ENCODE measurements at regions not wholly inside any gene's neighbourhood (a gene's known extent, or its start where the extent isn't known, plus 50 kb on each side); places are given as distances from the start of the nearest gene placed in this dataset.

DNA sequence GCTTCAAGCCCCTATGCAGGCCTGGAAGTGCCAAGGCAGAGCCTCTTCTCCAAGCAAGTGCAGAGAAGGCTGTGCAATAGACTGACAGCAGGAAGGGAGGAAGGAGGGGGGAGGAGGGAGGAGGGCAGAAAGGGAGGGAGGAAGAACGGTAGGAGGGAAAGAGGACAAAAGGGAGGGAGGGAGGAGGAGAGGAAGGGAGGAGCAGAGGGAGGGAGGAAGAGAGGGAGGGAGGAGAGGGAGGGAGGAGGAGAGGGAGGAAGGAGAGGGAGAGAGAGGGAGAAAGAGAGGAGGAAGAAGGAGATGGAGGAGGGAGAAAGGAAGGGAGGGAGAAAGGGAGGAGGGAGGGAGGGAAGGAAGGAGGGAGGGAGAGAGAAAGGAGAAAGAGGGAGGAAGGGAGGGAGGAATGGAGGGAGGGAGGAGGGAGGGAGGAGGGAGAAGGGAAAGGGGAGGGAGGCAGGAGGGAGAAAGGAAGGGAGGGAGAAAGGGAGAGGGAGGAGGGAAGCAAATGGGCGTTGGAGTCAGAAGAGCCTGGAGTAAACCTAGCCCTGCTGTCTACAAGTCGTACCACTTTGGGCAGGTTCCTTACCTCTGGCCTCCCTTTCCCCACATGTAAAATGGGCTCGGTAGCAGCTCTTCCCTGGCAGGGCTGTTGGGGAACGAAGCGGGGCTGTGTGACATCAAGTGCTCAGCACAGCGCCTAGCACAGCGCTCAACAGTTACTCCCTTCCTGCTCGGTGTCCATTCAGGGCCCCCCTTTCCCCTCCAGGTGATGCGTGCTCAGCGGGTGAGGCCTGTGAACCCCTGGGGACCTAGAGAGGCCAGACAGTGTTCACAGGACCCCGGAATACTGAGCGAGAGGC, 244.6 kb downstream of the NPHP4 start:
- Histone ChIP-seq H3K4me1 (no peaks in the 10 kb centered on the region), H3K36me3 (ENCODE audit: low read depth, missing control alignments) (no peaks in the 10 kb centered on the region), H3K27ac (no peak overlapping the region), H3K27me3 (no peaks in the 10 kb centered on the region), H3K4me3 (no peak overlapping the region), H3K9me3 (no peaks in the 10 kb centered on the region)
- intact Hi-C loops (cut with DNase I; ENCODE audit: low total_unique reads), result no loop called here
- no peak for DNase-seq
- TF ChIP-seq, protein P1, sequence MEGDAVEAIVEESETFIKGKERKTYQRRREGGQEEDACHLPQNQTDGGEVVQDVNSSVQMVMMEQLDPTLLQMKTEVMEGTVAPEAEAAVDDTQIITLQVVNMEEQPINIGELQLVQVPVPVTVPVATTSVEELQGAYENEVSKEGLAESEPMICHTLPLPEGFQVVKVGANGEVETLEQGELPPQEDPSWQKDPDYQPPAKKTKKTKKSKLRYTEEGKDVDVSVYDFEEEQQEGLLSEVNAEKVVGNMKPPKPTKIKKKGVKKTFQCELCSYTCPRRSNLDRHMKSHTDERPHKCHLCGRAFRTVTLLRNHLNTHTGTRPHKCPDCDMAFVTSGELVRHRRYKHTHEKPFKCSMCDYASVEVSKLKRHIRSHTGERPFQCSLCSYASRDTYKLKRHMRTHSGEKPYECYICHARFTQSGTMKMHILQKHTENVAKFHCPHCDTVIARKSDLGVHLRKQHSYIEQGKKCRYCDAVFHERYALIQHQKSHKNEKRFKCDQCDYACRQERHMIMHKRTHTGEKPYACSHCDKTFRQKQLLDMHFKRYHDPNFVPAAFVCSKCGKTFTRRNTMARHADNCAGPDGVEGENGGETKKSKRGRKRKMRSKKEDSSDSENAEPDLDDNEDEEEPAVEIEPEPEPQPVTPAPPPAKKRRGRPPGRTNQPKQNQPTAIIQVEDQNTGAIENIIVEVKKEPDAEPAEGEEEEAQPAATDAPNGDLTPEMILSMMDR (IDR thresholded peaks at IDR 0.05), result no peak
- TF ChIP-seq POLR2A (IDR thresholded peaks at IDR 0.05), result no peak
- 79 to 82% methylated on average over 10 to 13 of the region's 13 CpGs for WGBS, 2 donors

DNA sequence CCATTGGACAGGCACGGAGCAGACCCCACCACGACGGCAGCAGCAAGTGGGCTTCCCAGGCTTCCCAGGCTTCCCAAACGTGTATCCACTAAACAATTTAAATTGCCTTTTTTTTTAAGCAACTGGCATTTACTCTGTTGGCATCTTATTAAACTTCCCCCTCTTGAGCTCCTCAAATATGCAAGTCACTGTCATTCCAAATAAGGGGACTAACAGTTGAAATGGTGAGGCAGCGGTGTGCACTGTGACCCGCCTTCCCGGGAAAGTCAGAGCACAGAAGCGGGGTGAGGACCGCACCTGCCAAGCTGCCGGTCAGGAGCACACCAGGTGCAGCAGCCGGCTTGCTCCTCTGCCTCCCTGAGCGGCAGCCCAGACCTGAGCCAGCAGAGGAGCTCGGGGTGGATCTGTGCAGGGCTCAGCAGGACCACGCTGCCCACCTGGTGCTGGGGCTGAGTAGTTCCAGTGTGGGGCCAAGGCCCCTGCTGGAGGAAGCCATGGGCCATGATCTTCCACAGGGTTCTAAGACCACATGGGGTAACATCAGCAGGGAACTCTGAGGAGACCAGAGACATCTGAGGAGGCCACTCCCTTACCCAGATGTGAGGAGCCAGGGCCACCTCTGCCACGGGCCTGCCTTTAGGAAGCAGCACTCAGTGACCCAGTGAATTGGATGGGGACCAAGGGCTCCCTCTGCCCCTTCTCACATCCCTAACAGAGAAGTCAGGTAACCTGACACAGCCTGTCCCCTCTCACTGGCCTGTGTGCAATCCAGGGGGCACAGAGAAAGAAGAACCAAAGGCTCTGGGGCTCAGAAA, 245.4 kb downstream of the NPHP4 start:
- no peak for DNase-seq
- no peaks in the 10 kb centered on the region for H3K36me3 ChIP-seq (ENCODE audit: low read depth, missing control alignments)
- H3K27me3 ChIP-seq, result no peaks in the 10 kb centered on the region
- WGBS, 2 donors, result 82 to 83% methylated on average over 15 of the region's 15 CpGs
- intact Hi-C loops (cut with DNase I; ENCODE audit: low total_unique reads), result no loop called here
- TF ChIP-seq, protein P1 (IDR thresholded peaks at IDR 0.05), result no peak
- no peaks in the 10 kb centered on the region for H3K9me3 ChIP-seq
- no peak overlapping the region for H3K4me3 ChIP-seq
- no peak overlapping the region for H3K27ac ChIP-seq
- no peaks in the 10 kb centered on the region for H3K4me1 ChIP-seq

DNA sequence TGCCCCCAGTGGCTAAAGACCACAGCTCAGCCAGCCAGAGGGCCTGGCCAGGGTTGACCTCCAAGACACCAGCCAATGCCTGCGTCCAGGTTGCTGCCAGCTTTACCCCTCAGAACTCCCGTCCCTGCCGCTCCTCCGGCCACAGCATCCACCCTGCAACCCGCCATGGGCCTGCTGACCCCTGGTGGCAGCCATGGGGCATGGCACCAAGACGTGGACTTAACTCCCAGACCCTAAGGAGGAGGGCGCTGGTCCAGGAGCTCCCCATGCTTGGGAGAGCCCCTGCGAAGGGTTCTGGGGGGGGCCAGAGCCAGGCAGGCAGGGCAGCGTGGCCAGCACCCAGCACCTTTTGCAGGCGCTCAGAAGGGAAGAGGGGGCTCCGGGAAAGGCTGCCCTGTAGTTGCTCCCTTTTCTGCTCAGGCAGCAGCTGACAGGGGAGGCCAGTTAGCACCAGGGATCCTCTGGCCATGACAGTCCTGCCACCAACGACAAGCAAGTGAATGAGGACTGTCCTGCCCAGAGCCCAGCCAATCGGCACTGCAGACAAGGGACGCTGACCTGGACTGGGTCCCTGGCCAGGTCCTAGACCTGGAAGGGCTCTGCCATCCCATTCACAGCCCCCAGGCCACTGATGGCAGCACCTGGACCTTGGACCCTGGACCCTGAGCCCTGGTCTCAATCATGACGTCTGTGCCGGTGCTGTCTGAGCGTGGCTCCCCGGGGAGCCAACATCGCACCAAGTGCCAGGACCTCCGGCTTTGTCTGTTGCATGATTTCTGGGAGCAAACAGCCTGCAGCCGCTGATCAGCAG, 246.2 kb downstream of the NPHP4 start:
- 52% methylated on average over 5 to 21 of the region's 21 CpGs for WGBS, 2 donors
- no peaks in the 10 kb centered on the region for H3K27me3 ChIP-seq
- no peak overlapping the region for H3K4me3 ChIP-seq
- intact Hi-C loops (cut with DNase I; ENCODE audit: low total_unique reads), result no loop called here
- peak; percentile 80 for DNase-seq
- TF ChIP-seq POLR2A (IDR thresholded peaks at IDR 0.05), result no peak
- TF ChIP-seq, protein P1 (IDR thresholded peaks at IDR 0.05), result peak; percentile 81 to 95 (median 95)
- H3K36me3 ChIP-seq (ENCODE audit: low read depth, missing control alignments), result no peaks in the 10 kb centered on the region
- no peak overlapping the region for H3K27ac ChIP-seq
- H3K9me3 ChIP-seq, result no peaks in the 10 kb centered on the region
- no peaks in the 10 kb centered on the region for H3K4me1 ChIP-seq

DNA sequence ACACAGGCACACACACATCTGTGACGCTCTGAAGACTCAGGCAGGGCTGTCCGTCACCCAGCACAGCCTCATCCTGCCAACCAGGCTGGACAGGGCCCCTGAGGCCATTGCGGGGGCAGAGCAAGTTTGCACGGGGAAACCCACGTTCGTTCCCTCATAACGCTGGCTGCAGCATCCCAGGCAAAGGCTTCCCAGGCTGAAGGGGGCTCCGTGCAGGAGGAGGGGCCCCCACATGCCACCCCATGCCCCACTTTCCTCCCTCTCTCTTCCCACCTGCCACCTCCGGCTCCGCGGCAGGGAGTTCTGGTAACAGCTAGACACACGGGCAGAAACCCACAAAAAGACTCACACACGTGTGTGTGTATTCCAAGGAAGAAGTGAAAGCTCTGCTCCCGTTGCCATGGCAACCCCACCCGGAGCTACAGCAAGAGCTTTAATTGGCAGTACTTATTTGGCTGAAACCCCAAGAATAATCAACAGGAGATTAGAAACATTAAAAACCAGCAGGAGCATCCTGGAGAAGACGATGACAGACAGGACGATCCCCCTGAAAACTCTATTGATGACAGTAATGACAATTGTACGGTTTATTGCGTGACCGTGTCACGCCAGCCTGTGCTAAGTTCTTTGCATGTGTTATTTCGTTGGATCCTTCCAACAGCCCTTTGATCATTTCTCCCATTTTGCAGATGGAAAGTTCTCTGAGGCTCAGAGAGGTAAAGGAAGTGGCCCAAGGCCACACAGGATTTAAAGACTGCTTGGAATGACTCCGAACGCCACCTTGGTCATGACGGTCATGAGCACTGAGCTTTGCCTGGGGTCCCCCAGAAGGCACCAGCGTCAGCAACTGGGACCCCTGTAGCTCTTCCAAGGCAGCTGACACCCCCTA, 247.1 kb downstream of the NPHP4 start:
- no peak overlapping the region for H3K27ac ChIP-seq
- WGBS, 2 donors, result 51 to 55% methylated on average over 23 to 26 of the region's 26 CpGs
- no peaks in the 10 kb centered on the region for H3K4me1 ChIP-seq
- intact Hi-C loops (cut with DNase I; ENCODE audit: low total_unique reads), result no loop called here
- H3K9me3 ChIP-seq, result no peaks in the 10 kb centered on the region
- H3K4me3 ChIP-seq, result no peak overlapping the region
- H3K36me3 ChIP-seq (ENCODE audit: low read depth, missing control alignments), result no peaks in the 10 kb centered on the region
- peak; percentile 55 for DNase-seq
- TF ChIP-seq POLR2A (IDR thresholded peaks at IDR 0.05), result no peak
- TF ChIP-seq, protein P1 (IDR thresholded peaks at IDR 0.05), result no peak
- H3K27me3 ChIP-seq, result no peaks in the 10 kb centered on the region
